NCI-H128 (cell line): ENCODE measurements at regions not wholly inside any gene's neighbourhood (a gene's known extent, or its start where the extent isn't known, plus 50 kb on each side); places are given as distances from the start of the nearest gene placed in this dataset.
A peak's percentile ranks its signal among the peaks of the same experiment; 100 is the strongest.

Source experiments
- DNase-seq: peaks from one replicate; lab custom pipeline; 2025; ENCODE audit not compliant: unreplicated experiment; lab: John Stamatoyannopoulos, UW

DNA sequence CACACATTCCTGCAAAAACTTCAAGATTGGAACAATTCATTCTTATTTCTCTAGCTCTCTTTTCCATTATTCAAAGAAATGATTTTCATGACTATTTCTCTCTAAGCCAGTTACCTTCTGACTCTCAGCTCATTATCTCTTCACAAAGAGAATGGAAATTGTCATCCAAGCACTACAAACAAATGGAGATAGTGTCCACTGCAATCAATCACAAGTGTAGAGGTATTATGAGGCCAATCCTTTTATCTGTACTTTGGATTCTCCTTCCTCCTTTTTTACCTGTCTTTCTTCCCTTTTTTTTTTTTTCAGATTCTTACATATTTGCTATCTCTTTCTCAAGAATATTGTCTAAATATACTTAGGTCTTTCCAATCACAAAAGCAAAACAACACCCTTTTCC, 497.7 kb upstream of the MEF2C start:
- DNase-seq: no peak

GRCh38 chr5:89377767-89378455, 494.9 kb upstream of the MEF2C start:
- no peak for DNase-seq

DNA sequence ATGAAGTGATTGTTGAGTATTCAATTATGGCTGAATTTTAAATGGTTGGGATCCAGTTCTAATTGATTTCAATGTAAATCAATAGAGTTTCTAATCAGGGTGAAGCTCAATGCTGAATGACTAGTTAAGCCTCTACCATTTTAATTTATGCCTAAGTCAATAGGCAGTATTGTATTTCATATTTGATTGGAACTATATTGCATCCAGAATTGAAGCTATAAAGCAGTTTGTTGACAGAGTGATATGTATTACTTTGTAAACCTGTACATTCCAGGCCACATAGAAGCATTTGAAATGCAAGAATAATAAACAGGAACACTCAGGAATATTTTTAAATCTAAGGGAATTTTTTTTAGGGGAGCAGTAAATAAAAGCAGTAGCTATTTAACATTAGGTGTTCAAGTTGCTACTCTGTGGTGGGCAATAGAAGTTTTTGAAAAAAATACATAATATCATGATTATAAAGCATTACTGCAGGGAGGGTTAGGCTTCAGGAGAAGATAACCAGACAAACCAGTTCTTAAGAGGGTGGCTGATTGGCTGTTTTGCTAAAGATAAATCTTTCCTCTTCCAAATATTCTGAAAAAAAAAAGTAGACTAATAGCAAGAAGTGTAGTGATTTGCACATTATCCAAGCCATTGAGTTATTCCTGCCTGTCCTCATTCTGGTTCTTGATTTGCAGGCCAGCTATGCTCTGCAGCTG, 492.0 kb upstream of the MEF2C start:
- no peak for DNase-seq

GRCh38 chr5:89374144-89374784, 491.3 kb upstream of the MEF2C start:
- peak; percentile 19 for DNase-seq

DNA sequence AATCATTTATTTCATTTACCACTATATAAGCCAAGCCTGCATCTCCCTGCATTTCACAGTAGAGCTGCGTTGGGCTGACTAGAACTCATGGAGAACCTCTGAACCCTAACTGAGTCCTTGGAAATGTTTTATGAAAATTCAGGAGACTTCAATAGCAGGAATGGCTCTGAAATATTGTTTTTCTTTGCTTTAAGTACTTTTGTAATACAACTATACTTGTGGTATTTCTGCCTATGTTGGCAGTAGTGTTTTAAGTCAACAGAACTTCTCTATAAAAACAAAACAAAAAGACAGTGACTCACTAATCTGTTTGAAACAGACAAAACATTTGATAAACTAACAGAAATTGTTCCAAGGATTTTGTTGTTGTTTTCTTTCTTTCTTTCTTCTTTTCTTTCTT, 489.2 kb upstream of the MEF2C start:
- no peak for DNase-seq

- no peak for DNase-seq
Measured at GRCh38 chr5:89371646-89372045, 488.7 kb upstream of the MEF2C start.

DNA sequence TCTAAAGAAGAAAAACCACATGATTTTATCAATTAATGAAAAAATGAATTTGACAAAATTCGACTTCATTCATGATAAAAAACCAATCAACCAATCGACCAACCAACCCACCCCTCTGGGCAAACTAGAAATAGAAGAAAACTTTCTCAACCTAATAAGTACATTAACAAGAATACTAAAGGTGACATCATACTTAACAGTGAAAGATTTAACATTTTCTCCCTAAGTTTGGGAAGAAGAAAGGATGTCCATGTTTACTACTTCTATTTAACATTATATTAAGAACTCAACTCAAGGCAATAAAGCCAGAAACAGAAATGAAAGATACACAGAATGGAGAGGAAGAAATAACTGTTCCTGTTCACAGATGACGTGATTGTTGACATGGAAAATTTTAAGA, 476.1 kb upstream of the MEF2C start:
- no peak for DNase-seq

GRCh38 chr5:89353837-89354551, 471.0 kb upstream of the MEF2C start:
- DNase-seq: no peak

GRCh38 chr5:89351975-89352374, 469.0 kb upstream of the MEF2C start:
- DNase-seq: no peak

- DNase-seq: no peak
Measured at GRCh38 chr5:89351222-89351621, 468.2 kb upstream of the MEF2C start.

GRCh38 chr5:89350684-89351083, 467.7 kb upstream of the MEF2C start:
- no peak for DNase-seq

GRCh38 chr5:89349246-89349980, 466.4 kb upstream of the MEF2C start:
- DNase-seq: no peak

- DNase-seq: no peak
Measured at GRCh38 chr5:89346573-89346972, 463.6 kb upstream of the MEF2C start.

- no peak for DNase-seq
Measured at GRCh38 chr5:89343666-89344065, 460.7 kb upstream of the MEF2C start.

GRCh38 chr5:89342106-89342876, 459.3 kb upstream of the MEF2C start:
- no peak for DNase-seq

DNA sequence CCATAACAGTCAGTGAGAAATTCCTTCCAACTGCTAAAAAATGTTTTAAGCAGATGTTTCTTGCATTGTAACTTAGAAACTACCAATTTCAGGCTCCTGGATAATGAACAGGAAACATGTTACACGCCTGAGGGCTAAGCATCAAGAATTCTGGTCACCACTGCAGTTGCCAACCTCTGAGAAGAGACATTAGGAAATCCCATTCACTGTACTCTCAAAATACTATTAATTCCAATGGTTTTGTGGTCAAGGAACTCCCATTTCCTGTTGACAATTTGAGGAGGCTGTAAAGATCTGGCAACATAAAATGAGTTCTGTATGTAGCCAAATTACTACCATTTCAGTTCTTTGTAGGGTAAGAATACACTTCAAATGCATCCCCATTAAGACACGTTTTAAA, 456.0 kb upstream of the MEF2C start:
- DNase-seq: no peak

GRCh38 chr5:89336111-89336510, 453.1 kb upstream of the MEF2C start:
- no peak for DNase-seq

DNA sequence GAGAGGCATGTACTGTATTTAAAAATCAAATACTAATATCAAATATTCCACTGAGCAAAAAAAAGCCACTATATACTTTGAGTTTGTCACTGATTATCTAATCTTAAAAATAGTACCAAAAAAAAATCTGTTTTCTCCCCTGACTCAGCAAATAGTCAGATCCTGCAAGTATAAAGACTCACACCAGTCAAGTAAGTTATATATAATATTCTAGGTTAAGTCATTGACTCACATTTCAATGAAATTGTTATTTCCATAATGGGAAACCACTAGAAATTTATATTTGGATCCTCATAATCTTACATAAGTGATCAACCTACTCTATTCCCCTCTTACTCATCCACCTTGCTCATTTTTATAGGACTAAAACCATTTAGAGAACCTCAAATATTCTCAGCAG, 447.2 kb upstream of the MEF2C start:
- no peak for DNase-seq

- no peak for DNase-seq
Measured at GRCh38 chr5:89327608-89328007, 444.6 kb upstream of the MEF2C start.

DNA sequence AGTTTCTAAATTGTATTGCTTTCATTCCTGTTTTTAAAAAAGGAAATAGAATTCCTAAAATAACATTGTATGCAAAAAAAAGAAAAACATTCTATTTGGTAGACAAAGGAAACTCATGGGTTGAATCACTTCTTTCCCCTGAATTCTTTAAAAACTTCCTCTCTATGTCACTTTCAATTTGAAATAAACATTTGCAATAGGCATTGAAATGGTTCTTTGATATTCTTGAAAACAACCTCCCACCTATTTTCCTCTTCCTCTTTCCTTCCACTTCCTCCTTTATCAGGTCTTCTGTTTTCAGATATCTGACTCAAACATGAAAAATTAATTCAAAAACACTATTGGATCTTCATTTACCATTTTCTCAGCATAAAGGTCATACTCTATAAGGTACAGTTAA, 442.0 kb upstream of the MEF2C start:
- no peak for DNase-seq
